ENCODE measurements at regions not wholly inside any gene's neighbourhood (a gene's known extent, or its start where the extent isn't known, plus 50 kb on each side); places are given as distances from the start of the nearest gene placed in this dataset.

DNA sequence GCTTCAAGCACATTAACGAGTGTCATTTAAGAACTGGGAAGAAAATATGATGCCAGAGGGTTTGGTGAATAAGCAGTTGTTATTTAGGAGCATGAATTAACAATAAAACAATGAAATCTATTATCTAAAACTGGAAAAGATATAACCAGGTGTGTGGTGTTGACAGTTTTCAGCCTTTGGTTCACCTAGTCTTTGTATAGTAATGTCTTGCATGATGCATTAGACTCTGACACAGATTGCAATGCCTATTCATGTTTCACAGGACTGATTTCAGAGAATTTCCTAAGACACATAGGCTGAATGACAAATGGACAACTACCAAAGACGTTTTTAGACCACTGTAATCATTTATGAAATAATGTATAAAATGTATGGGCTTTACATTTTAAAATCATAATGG is 135.1 kb upstream of the CAV2 start:
- TF ChIP-seq, protein P1, sequence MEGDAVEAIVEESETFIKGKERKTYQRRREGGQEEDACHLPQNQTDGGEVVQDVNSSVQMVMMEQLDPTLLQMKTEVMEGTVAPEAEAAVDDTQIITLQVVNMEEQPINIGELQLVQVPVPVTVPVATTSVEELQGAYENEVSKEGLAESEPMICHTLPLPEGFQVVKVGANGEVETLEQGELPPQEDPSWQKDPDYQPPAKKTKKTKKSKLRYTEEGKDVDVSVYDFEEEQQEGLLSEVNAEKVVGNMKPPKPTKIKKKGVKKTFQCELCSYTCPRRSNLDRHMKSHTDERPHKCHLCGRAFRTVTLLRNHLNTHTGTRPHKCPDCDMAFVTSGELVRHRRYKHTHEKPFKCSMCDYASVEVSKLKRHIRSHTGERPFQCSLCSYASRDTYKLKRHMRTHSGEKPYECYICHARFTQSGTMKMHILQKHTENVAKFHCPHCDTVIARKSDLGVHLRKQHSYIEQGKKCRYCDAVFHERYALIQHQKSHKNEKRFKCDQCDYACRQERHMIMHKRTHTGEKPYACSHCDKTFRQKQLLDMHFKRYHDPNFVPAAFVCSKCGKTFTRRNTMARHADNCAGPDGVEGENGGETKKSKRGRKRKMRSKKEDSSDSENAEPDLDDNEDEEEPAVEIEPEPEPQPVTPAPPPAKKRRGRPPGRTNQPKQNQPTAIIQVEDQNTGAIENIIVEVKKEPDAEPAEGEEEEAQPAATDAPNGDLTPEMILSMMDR (conservative IDR thresholded peaks at IDR 0.05; ENCODE audit: low read depth in 2 of 2): no peak
- TF ChIP-seq EZH2 (IDR thresholded peaks at IDR 0.05; ENCODE audit: low read depth, unreplicated experiment): no peak
- no peak for TF ChIP-seq POLR2AphosphoS5 (IDR thresholded peaks at IDR 0.05; ENCODE audit: low read depth)
- no peak for TF ChIP-seq CREB1 (CRISPR knock-in tag; IDR thresholded peaks at IDR 0.05; ENCODE audit: low read depth)
- TF ChIP-seq STAT1 (IDR thresholded peaks at IDR 0.05; ENCODE audit: unreplicated experiment): no peak
- TF ChIP-seq ZNF114 (CRISPR knock-in tag; IDR thresholded peaks at IDR 0.05): no peak
- no peak for TF ChIP-seq ETS1 (IDR thresholded peaks at IDR 0.05)

Measured in GM23338 (cell line).